Kidney capillary endothelial cell (primary cell): ENCODE measurements at regions not wholly inside any gene's neighbourhood (a gene's known extent, or its start where the extent isn't known, plus 50 kb on each side); places are given as distances from the start of the nearest gene placed in this dataset.
"Not testable (repeated sequence)": the region's sequence is repeated elsewhere in the genome, so short reads cannot be mapped to it uniquely, and the experiment has no call there.

Experiments used
- DNase-seq: peaks from one replicate; pipeline ENCODE4 v3.0.0-alpha.2; 2018; ENCODE audit warnings: low spot score

DNA sequence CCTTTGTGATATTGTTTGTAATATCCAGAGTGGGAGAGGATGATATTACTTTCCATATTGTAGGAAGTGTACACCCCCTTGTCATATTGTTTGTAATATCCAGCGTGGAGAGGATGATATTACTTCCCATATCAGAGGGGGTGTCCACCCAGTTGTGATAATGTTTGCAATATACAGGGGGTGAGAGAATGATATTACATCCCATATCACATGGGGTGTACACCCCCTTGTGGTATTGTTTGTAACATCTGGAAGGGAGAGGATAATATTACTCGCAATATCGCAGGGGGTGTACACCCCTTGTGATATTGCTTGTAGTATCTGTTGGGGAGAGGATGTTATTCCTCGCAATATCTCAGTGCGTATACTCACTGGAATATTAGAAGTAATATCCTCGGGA, 61.5 kb downstream of the PRSS23 start:
- no peak for DNase-seq

DNA sequence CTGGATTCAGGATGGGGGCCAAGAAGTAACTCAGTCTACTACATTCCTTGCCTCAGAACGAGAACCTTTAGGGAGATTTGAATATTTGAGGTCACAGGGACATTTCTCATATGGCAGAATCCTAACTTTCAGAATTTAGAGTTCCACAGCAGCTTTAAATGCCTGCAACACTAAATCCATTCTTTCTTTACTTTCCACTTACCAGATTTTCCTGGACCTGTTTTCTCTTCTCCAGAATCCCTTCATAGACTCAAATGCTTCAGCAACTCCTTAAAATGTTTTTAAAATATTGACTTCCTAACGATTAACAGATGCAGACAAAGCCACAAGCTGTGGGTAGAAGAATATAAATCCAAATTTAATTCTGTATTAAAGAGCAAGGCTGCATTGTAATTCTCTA, 63.1 kb downstream of the PRSS23 start:
- no peak for DNase-seq

GRCh38 chr11:86865436-86865835, 65.1 kb downstream of the PRSS23 start:
- no peak for DNase-seq

DNA sequence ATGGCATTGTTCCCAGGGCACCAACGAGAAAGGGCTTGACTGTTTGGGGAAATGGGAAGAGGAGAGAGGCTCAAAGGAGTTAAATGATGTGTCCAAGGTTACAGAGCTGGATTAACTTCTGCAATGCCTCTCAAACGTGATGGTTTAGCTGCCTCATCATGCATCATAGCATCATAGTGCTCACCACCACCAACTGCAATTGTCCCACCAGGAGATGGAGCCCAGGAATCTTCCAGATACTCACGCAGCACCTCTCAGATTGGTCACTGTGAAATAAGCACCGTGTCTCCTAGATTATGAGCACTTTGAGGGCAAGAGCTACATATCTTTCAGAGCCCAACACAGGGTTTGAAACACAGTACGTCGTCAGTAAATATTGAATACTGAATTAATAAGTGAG, 69.2 kb downstream of the PRSS23 start:
- DNase-seq, result no peak

DNA sequence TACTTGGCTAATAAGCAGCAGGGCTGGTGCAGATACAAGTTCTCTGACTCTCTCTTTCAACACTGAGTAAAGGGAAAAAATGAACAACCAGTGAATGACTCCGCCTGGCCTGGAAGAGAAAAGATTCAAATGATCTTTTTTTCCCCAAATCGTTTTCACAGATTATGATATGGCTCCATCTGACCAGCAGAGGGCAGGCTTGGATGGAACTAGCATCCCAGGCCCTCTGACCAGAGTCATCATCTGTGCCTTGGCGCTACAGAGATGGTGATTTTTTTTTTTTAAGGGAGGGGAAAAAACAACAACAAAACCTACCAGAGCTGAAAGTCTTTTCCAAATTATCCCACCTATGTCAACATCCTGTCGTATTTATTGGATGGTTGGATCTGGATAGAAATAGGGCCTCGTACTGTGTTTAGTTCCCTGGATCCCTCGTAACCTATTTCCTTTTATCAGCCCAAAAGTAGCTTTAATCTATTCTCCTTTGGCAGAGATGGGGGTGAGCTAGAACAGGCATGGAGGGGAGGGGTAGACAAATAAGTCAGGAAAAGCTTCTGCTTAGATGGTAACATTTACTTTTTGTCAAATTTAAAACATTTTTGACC, 69.7 kb downstream of the PRSS23 start:
- DNase-seq, result peak; percentile 74

DNA sequence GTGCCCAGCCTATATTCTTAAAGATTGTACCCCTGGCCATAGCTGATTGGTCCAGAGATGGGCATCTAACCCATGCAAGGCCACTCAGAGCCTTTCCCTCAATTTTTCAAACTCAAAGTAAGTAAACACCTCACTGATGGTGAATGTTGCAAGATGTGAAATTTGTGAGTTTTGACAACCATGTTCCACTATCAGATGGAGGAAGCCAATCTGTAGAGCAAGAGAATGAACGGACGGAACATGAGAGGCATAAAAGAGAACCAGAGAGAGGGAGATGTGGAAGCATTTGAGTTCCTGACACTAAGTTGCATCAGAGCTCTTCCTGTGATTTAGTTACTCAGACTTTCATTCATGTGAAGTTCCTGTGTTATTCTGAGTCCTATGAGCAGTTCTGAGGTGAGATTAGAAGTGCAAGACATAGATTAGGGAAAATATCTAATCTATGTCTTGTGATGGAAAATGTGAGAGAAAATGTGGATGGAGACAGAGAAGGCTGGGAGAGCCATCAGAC, 73.3 kb downstream of the PRSS23 start:
- DNase-seq, result peak; percentile 15

DNA sequence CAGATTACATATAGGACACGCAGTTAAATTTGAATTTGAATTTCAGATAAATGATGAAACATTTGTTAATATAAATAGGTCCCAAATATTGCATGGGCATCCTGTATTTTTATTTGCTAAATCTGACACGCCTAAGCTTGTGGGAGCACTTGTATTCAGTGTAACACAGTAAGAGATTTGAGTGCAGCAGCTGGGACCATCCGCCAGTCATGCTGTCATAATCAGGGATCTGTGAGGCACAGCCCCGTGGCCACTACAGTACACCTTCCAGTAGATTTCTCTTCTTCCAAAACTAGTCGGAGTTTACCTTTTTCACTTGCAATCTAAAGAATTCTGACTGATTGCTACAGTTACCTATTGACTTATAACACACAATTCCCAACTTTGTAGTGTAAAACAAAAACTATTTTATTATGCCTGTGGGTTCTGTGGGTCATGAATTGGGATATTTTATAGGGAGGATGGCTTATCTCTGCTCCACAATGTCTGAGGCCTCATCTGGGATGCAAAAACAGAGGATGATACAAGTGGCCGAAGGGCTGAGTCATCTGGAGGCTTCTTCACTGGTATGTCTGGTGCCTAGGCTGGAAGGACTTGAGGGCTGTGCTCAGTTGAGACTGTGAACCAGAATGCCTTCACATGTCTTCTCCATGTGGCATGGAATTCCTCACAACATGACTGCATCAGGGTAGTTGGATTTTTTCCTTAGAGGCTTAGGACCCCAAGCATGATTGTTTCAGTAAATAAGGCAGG, 74.1 kb downstream of the PRSS23 start:
- DNase-seq, result no peak

GRCh38 chr11:86876716-86877234, 76.4 kb downstream of the PRSS23 start:
- DNase-seq, result no peak

DNA sequence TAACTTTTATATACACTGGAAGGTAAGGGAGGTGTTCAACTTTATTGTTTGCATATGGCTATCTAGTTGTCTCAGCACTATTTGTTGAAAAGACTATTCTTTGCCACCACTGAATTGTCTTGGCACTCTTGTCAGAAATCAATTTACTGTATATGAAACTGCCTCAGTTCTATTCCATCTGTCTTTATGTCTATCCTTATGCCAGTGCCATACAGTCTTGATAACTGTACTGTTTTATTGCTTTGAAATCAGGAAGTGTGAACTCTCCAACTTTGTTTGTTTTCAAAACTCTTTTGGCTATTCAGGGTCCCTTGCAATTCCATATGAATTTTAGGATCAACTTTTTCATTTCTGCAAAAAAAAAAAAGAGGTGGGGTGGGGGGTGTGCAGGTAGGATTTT, 77.2 kb downstream of the PRSS23 start:
- no peak for DNase-seq

DNA sequence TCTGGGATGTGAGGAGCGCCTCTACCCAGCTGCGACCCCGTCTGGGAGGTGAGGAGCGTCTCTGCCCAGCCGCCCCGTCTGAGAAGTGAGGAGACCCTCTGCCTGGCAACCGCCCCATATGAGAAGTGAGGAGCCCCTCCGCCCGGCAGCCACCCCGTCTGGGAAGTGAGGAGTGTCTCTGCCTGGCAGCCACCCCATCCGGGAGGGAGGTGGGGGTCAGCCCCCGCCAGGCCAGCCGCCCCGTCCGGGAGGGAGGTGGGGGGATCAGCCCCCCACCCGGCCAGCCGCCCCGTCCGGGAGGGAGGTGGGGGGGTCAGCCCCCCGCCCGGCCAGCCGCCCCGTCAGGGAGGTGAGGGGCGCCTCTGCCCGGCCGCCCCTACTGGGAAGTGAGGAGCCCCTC, 76.0 kb downstream of the FZD4 start:
- DNase-seq, result not testable (repeated sequence)

DNA sequence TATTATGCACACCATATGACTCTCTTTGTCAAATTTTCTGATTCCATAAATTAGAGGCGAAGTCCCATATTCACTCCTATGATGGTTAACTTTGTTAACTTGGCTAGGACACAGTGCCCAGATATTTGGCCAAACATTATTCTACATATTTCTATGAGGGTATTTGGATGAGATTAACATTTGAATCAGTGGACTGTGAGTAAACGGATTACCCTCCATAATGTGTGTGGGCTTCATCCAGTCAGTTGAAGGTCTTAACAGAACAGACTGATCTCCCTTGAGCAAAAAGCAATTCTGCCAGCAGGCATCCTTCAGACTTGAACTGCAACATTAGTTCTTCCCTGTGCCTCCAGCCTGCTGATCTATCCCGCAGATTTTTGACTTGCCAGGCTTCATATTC, 69.9 kb downstream of the FZD4 start:
- no peak for DNase-seq

GRCh38 chr11:86888164-86889000, 66.8 kb downstream of the FZD4 start:
- DNase-seq, result no peak

DNA sequence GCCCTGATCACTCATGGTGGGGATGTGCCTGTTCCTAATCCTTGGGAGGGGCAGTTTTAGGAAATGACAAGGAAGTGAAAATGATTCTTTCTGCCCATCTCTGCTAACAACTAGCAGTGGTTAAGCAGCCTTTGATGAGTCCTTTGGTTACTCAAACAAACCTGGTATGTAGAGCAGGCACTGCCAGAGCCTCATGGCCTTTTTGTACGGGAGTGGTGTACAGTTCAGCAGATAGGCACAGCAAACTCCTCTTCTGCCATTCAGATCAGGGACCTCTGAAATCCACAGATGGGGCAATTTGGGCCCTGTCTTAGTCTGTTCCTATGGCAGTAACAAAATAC, 66.2 kb downstream of the FZD4 start:
- DNase-seq, result no peak

DNA sequence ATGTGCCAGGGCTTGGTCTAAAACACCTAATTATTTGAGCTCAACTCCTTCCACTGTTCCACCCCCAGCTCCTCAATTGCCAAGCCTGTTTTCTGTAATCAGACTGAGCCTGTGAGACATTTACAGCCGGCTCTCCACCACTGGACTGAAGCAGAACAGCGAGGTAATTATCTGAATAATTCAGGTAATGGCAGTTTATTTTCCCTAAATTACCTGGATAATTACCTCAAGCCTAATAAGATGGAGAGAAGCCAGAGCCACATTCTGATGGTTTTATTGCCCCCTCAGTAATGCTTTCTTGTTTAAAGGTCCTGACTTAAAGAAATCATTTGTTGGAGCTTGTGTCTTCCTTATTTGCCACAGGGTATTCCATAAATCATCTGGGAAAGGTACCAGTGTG, 64.2 kb downstream of the FZD4 start:
- DNase-seq, result no peak

DNA sequence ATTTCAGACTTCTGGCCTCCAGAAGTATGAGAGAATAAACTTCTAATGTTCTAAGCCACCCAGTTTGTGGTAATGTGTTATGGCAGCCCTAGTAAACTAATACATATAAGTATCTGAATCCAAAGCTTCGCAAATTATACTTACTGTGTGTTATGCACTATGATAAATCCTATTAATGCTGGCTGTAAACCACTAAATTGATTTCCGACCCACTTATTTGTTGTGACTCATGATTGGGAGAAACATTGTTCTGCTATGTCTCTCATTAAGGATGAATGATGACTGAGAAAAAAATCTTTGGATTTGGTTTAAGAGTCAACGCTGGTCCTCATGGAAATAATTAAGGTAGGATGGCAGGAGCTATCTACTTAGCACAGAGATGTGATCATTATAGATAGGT, 62.0 kb downstream of the FZD4 start:
- no peak for DNase-seq
